ENCODE measurements at regions not wholly inside any gene's neighbourhood (a gene's known extent, or its start where the extent isn't known, plus 50 kb on each side); places are given as distances from the start of the nearest gene placed in this dataset.
A peak's percentile ranks its signal among the peaks of the same experiment; 100 is the strongest.

- H3K4me1 Mint-ChIP-seq = no peaks in the 10 kb centered on the region
- H3K27me3 Mint-ChIP-seq = no peaks in the 10 kb centered on the region
- H3K27ac Mint-ChIP-seq = no peak overlapping the region
- H3K9me3 Mint-ChIP-seq = peaks cover 0 to 2% (median 0%) of the 10 kb centered on the region in 3 donors
- no peaks in the 10 kb centered on the region for H3K36me3 Mint-ChIP-seq
- no peak overlapping the region for H3K4me3 Mint-ChIP-seq
Observed at GRCh38 chr11:82176945-82177344, 556.7 kb downstream of the FAM181B start.

- H3K27me3 Mint-ChIP-seq = no peaks in the 10 kb centered on the region
- H3K4me3 Mint-ChIP-seq = no peak overlapping the region
Observed at GRCh38 chr11:82176365-82176764, 557.3 kb downstream of the FAM181B start.

GRCh38 chr11:82174610-82175009 lies 559.1 kb downstream of the FAM181B start:
- no peaks in the 10 kb centered on the region for H3K9me3 Mint-ChIP-seq
- H3K4me3 Mint-ChIP-seq = no peak overlapping the region
- H3K27ac Mint-ChIP-seq = no peak overlapping the region
- no peaks in the 10 kb centered on the region for H3K4me1 Mint-ChIP-seq
- H3K36me3 Mint-ChIP-seq = no peaks in the 10 kb centered on the region
- H3K27me3 Mint-ChIP-seq = no peaks in the 10 kb centered on the region

More at GRCh38 chr11:82176365-82176764, 557.3 kb downstream of the FAM181B start:
- H3K9me3 Mint-ChIP-seq = peaks cover 0 to 2% (median 0%) of the 10 kb centered on the region in 3 donors
- H3K4me1 Mint-ChIP-seq = no peaks in the 10 kb centered on the region
- no peaks in the 10 kb centered on the region for H3K36me3 Mint-ChIP-seq
- H3K27ac Mint-ChIP-seq = no peak overlapping the region

- Mint-ChIP-seq H3K4me3 (no peak overlapping the region), H3K36me3 (no peaks in the 10 kb centered on the region), H3K9me3 (peaks cover 0 to 3% (median 0%) of the 10 kb centered on the region in 3 donors), H3K27me3 (no peaks in the 10 kb centered on the region), H3K4me1 (no peaks in the 10 kb centered on the region), H3K27ac (no peak overlapping the region)
Observed at GRCh38 chr11:82146789-82147188, 586.9 kb downstream of the FAM181B start.

GRCh38 chr11:82118946-82119345 lies 614.7 kb downstream of the FAM181B start:
- H3K27ac Mint-ChIP-seq = no peak overlapping the region

GRCh38 chr11:82117362-82117761 lies 616.3 kb downstream of the FAM181B start:
- no peaks in the 10 kb centered on the region for H3K4me1 Mint-ChIP-seq
- no peaks in the 10 kb centered on the region for H3K27me3 Mint-ChIP-seq
- no peak overlapping the region for H3K4me3 Mint-ChIP-seq
- peaks cover 0 to 7% (median 0%) of the 10 kb centered on the region in 3 donors for H3K9me3 Mint-ChIP-seq
- no peaks in the 10 kb centered on the region for H3K36me3 Mint-ChIP-seq
- no peak overlapping the region for H3K27ac Mint-ChIP-seq

More at GRCh38 chr11:82118946-82119345, 614.7 kb downstream of the FAM181B start:
- Mint-ChIP-seq H3K36me3 (no peaks in the 10 kb centered on the region), H3K4me1 (no peaks in the 10 kb centered on the region), H3K4me3 (no peak overlapping the region), H3K9me3 (peaks cover 0 to 10% (median 0%) of the 10 kb centered on the region in 3 donors), H3K27me3 (no peaks in the 10 kb centered on the region)

GRCh38 chr11:82105331-82105998 lies 628.2 kb downstream of the FAM181B start:
- no peak overlapping the region for H3K27ac Mint-ChIP-seq
- no peaks in the 10 kb centered on the region for H3K27me3 Mint-ChIP-seq
- H3K4me3 Mint-ChIP-seq = no peak overlapping the region
- peaks cover 0 to 8% (median 3%) of the 10 kb centered on the region in 3 donors for H3K9me3 Mint-ChIP-seq
- H3K36me3 Mint-ChIP-seq = no peaks in the 10 kb centered on the region
- H3K4me1 Mint-ChIP-seq = no peaks in the 10 kb centered on the region

- Mint-ChIP-seq H3K36me3 (no peaks in the 10 kb centered on the region), H3K27me3 (no peaks in the 10 kb centered on the region), H3K4me1 (no peaks in the 10 kb centered on the region), H3K27ac (no peak overlapping the region), H3K4me3 (no peak overlapping the region), H3K9me3 (peaks cover 0 to 8% (median 3%) of the 10 kb centered on the region in 3 donors)
Observed at GRCh38 chr11:82092904-82093303, 640.8 kb downstream of the FAM181B start.

GRCh38 chr11:82089426-82089825 lies 644.2 kb downstream of the FAM181B start:
- Mint-ChIP-seq H3K36me3 (no peaks in the 10 kb centered on the region), H3K4me3 (no peak overlapping the region), H3K27me3 (peaks cover 1% of the 10 kb centered on the region), H3K4me1 (no peaks in the 10 kb centered on the region), H3K9me3 (peaks cover 0 to 3% (median 1%) of the 10 kb centered on the region in 3 donors), H3K27ac (no peak overlapping the region)

GRCh38 chr11:82085493-82085892 lies 648.2 kb downstream of the FAM181B start:
- H3K27me3 Mint-ChIP-seq = peaks cover 1% of the 10 kb centered on the region
- peaks cover 0 to 1% (median 0%) of the 10 kb centered on the region in 3 donors for H3K9me3 Mint-ChIP-seq
- H3K4me3 Mint-ChIP-seq = no peak overlapping the region
- H3K27ac Mint-ChIP-seq = no peak overlapping the region
- H3K4me1 Mint-ChIP-seq = no peaks in the 10 kb centered on the region
- H3K36me3 Mint-ChIP-seq = no peaks in the 10 kb centered on the region

GRCh38 chr11:82082976-82083375 lies 650.7 kb downstream of the FAM181B start:
- H3K9me3 Mint-ChIP-seq = peaks cover 0 to 1% (median 0%) of the 10 kb centered on the region in 3 donors
- no peak overlapping the region for H3K27ac Mint-ChIP-seq
- no peaks in the 10 kb centered on the region for H3K36me3 Mint-ChIP-seq
- H3K4me3 Mint-ChIP-seq = no peak overlapping the region
- H3K27me3 Mint-ChIP-seq = peaks cover 1% of the 10 kb centered on the region
- no peaks in the 10 kb centered on the region for H3K4me1 Mint-ChIP-seq

- Mint-ChIP-seq H3K36me3 (no peaks in the 10 kb centered on the region), H3K9me3 (peaks cover 0 to 1% (median 0%) of the 10 kb centered on the region in 3 donors), H3K4me3 (no peak overlapping the region), H3K4me1 (no peaks in the 10 kb centered on the region), H3K27ac (no peak overlapping the region), H3K27me3 (no peaks in the 10 kb centered on the region)
Observed at GRCh38 chr11:82080160-82080559, 653.5 kb downstream of the FAM181B start.

GRCh38 chr11:82076126-82076525 lies 657.5 kb downstream of the FAM181B start:
- no peak overlapping the region for H3K4me3 Mint-ChIP-seq
- peaks cover 0 to 2% (median 0%) of the 10 kb centered on the region in 3 donors for H3K9me3 Mint-ChIP-seq
- H3K36me3 Mint-ChIP-seq = no peaks in the 10 kb centered on the region
- no peaks in the 10 kb centered on the region for H3K27me3 Mint-ChIP-seq
- H3K4me1 Mint-ChIP-seq = no peaks in the 10 kb centered on the region
- H3K27ac Mint-ChIP-seq = no peak overlapping the region

- no peak overlapping the region for H3K4me3 Mint-ChIP-seq
- no peaks in the 10 kb centered on the region for H3K36me3 Mint-ChIP-seq
- H3K27me3 Mint-ChIP-seq = no peaks in the 10 kb centered on the region
- no peaks in the 10 kb centered on the region for H3K4me1 Mint-ChIP-seq
- peaks cover 0 to 3% (median 0%) of the 10 kb centered on the region in 3 donors for H3K9me3 Mint-ChIP-seq
- H3K27ac Mint-ChIP-seq = peak overlapping the region in 1 of 3 donors; percentile 31
Observed at GRCh38 chr11:82059505-82059904, 674.2 kb downstream of the FAM181B start.

- Mint-ChIP-seq H3K27ac (no peak overlapping the region), H3K27me3 (no peaks in the 10 kb centered on the region), H3K9me3 (peaks cover 0 to 3% (median 3%) of the 10 kb centered on the region in 3 donors), H3K4me1 (no peaks in the 10 kb centered on the region), H3K4me3 (no peak overlapping the region), H3K36me3 (no peaks in the 10 kb centered on the region)
Observed at GRCh38 chr11:82056450-82056849, 677.2 kb downstream of the FAM181B start.

- Mint-ChIP-seq H3K27me3 (peaks cover 1% of the 10 kb centered on the region), H3K4me1 (no peaks in the 10 kb centered on the region), H3K4me3 (no peak overlapping the region), H3K36me3 (no peaks in the 10 kb centered on the region), H3K27ac (no peak overlapping the region), H3K9me3 (peaks cover 0 to 10% (median 3%) of the 10 kb centered on the region in 3 donors)
Observed at GRCh38 chr11:82049199-82049598, 684.5 kb downstream of the FAM181B start.

All from IgD-negative memory B cell (primary cell).